ENCODE measurements at regions not wholly inside any gene's neighbourhood (a gene's known extent, or its start where the extent isn't known, plus 50 kb on each side); places are given as distances from the start of the nearest gene placed in this dataset.
"Not testable (repeated sequence)": the region's sequence is repeated elsewhere in the genome, so short reads cannot be mapped to it uniquely, and the experiment has no call there.

- Histone ChIP-seq H3K4me1 (peaks cover 0 to 5% (median 0%) of the 10 kb centered on the region in 4 donors), H3K9me3 (no peaks in the 10 kb centered on the region), H3K27ac (no peak overlapping the region), H3K36me3 (no peaks in the 10 kb centered on the region), H3K27me3 (no peaks in the 10 kb centered on the region), H3K4me3 (no peak overlapping the region)
- intact Hi-C loops (cut with DNase I): no loop called here
- no peak for DNase-seq
- TF ChIP-seq, protein P1, sequence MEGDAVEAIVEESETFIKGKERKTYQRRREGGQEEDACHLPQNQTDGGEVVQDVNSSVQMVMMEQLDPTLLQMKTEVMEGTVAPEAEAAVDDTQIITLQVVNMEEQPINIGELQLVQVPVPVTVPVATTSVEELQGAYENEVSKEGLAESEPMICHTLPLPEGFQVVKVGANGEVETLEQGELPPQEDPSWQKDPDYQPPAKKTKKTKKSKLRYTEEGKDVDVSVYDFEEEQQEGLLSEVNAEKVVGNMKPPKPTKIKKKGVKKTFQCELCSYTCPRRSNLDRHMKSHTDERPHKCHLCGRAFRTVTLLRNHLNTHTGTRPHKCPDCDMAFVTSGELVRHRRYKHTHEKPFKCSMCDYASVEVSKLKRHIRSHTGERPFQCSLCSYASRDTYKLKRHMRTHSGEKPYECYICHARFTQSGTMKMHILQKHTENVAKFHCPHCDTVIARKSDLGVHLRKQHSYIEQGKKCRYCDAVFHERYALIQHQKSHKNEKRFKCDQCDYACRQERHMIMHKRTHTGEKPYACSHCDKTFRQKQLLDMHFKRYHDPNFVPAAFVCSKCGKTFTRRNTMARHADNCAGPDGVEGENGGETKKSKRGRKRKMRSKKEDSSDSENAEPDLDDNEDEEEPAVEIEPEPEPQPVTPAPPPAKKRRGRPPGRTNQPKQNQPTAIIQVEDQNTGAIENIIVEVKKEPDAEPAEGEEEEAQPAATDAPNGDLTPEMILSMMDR (IDR thresholded peaks at IDR 0.05): no peak
- TF ChIP-seq POLR2A (IDR thresholded peaks at IDR 0.05): no peak
- no peak for TF ChIP-seq EP300 (IDR thresholded peaks at IDR 0.05)
- TF ChIP-seq POLR2AphosphoS5 (IDR thresholded peaks at IDR 0.05): no peak
- 88 to 95% methylated on average over 3 of the region's 3 CpGs for WGBS, 2 donors
These were observed 177.3 kb downstream of the C9orf152 start for GRCh38 chr9:110030632-110031031.

DNA sequence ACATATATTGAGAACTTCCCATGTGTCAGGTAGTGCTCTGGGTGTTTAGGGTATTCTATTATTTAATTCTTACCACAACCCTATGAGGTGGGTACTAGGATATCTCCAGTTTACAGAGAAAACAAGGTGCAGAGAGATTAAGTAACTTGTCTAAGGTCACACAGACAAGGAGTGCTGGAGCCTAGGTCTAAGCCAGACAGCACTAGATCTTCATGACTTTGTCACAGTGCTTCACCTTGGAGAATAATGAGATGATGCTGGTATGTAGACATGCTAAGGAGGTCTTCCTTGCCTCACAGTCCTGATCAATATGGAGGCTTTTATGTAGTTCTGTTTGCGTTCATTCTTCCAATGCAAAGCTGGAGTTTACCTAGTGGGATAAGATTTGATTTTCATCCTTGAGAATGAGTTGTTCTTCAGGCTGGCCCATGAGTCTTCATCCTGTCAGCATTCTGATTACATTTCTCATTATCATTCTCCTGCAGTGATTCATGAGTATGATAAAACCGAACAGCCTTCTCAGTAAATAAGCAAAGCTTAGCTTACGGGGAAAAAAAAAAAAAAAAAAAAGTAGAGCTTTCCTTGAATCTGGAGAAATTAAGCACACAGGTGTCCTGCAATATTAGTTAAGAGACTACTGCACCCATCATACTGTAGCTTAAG lies 176.3 kb downstream of the C9orf152 start:
- Histone ChIP-seq H3K9me3 (no peaks in the 10 kb centered on the region), H3K27me3 (no peaks in the 10 kb centered on the region), H3K4me1 (peaks cover 0 to 5% (median 0%) of the 10 kb centered on the region in 4 donors), H3K36me3 (no peaks in the 10 kb centered on the region), H3K4me3 (no peak overlapping the region), H3K27ac (no peak overlapping the region)
- 86 to 93% methylated on average over 3 of the region's 3 CpGs for WGBS, 2 donors
- no peak for DNase-seq
- intact Hi-C loops (cut with DNase I): no loop called here
- TF ChIP-seq POLR2AphosphoS5 (IDR thresholded peaks at IDR 0.05) (no peak), EP300 (IDR thresholded peaks at IDR 0.05) (no peak), POLR2A (IDR thresholded peaks at IDR 0.05) (no peak)
- TF ChIP-seq, protein P1 (IDR thresholded peaks at IDR 0.05): no peak

DNA sequence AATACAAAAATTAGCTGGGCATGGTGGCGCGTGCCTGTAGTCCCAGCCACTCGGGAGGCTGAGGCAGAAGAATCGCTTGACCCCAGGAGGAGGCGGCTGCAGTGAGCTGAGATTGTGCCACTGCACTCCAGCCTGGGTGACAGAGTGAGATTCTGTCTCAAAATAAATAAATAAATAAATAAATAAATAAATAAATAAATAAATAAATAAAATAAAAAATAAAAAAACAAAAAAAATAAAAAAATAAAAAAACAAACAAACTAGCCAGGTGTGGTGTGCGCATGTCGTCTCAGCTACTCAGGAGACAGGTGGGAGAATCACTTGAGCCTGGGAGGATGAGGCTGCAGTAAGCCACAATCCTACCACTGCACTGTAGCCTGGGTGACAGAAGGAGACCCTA lies 175.4 kb downstream of the C9orf152 start:
- not testable (repeated sequence) for H3K4me1 ChIP-seq
- WGBS, 2 donors: 95% methylated on average over 7 of the region's 7 CpGs

DNA sequence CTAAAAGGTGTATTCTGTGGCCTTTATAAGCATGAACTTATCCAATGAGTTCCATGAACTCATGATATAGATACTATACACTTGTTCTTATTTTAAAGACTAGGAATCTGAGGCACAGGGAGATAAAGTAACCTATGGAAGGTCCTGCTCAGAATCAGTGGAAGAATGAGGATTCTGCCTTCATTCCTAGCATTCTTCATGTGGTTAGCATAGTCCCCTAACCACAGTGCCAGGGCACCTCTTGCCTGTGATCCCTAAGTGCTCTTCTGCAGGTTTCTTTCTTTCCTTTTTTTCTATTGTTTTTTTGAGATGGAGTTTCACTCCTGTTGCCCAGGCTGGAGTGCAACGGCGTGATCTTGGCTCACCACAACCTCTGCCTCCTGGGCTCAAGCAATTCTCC lies 174.1 kb downstream of the C9orf152 start:
- no peaks in the 10 kb centered on the region for H3K4me1 ChIP-seq
- H3K4me3 ChIP-seq: no peak overlapping the region
- H3K27ac ChIP-seq: no peak overlapping the region
- TF ChIP-seq, protein P1 (IDR thresholded peaks at IDR 0.05): no peak
- TF ChIP-seq POLR2A (IDR thresholded peaks at IDR 0.05): no peak
- no peak for TF ChIP-seq POLR2AphosphoS5 (IDR thresholded peaks at IDR 0.05)
- no peak for TF ChIP-seq EP300 (IDR thresholded peaks at IDR 0.05)
- DNase-seq: no peak
- H3K36me3 ChIP-seq: no peaks in the 10 kb centered on the region
- H3K27me3 ChIP-seq: no peaks in the 10 kb centered on the region
- 87 to 98% methylated on average over 2 of the region's 2 CpGs for WGBS, 2 donors
- intact Hi-C loops (cut with DNase I): no loop called here
- H3K9me3 ChIP-seq: no peaks in the 10 kb centered on the region

More for the DNA sequence above, 175.4 kb downstream of the C9orf152 start:
- DNase-seq; H3K9me3 ChIP-seq; H3K27ac ChIP-seq; H3K27me3 ChIP-seq; H3K36me3 ChIP-seq; intact Hi-C loops (cut with DNase I); H3K4me3 ChIP-seq: not testable (repeated sequence)

DNA sequence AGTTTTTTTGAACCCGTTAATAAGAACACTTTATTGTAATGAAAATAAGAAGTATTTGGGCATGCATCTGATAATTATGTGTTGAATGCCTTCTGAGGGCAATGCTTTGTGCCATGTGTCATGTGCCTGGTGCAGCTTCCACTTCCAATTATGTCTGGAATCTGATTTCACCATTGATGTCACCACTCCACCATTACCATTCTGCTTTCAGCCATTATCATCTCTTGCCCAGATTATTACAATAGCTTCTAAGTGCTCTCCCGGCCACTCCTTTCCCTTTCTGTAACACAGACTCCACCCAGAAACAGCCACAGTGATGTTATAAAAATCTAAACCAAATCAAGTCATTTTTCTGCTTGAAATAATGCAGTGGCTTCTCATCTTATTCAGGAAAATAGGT lies 171.7 kb downstream of the C9orf152 start:
- 53 to 77% methylated on average over 2 of the region's 2 CpGs for WGBS, 2 donors
- TF ChIP-seq POLR2AphosphoS5 (IDR thresholded peaks at IDR 0.05): peak in 1 of 4 donors; percentile 14
- TF ChIP-seq POLR2A (IDR thresholded peaks at IDR 0.05): no peak

GRCh38 chr9:110040788-110041187 lies 167.2 kb downstream of the C9orf152 start:
- DNase-seq: no peak
- H3K27ac ChIP-seq: peak overlapping the region; percentile 37 to 73 (median 65)
- H3K9me3 ChIP-seq: no peaks in the 10 kb centered on the region
- H3K4me1 ChIP-seq: peaks cover 0 to 31% (median 23%) of the 10 kb centered on the region in 4 donors
- H3K36me3 ChIP-seq: no peaks in the 10 kb centered on the region
- no peak overlapping the region for H3K4me3 ChIP-seq
- TF ChIP-seq POLR2AphosphoS5 (IDR thresholded peaks at IDR 0.05): peak in 3 of 4 donors; percentile 46 to 84 (median 83)
- peak in 1 of 4 donors; percentile 35 for TF ChIP-seq EP300 (IDR thresholded peaks at IDR 0.05)
- no peak for TF ChIP-seq POLR2A (IDR thresholded peaks at IDR 0.05)
- intact Hi-C loops (cut with DNase I): no loop called here
- no peaks in the 10 kb centered on the region for H3K27me3 ChIP-seq

More for the DNA sequence above, 171.7 kb downstream of the C9orf152 start:
- Histone ChIP-seq H3K27ac (no peak overlapping the region), H3K9me3 (no peaks in the 10 kb centered on the region), H3K4me1 (peaks cover 0 to 23% (median 17%) of the 10 kb centered on the region in 4 donors), H3K27me3 (no peaks in the 10 kb centered on the region), H3K4me3 (no peak overlapping the region), H3K36me3 (no peaks in the 10 kb centered on the region)
- intact Hi-C loops (cut with DNase I): no loop called here
- DNase-seq: no peak
